ENCODE measurements at regions not wholly inside any gene's neighbourhood (a gene's known extent, or its start where the extent isn't known, plus 50 kb on each side); places are given as distances from the start of the nearest gene placed in this dataset.

- no peak overlapping the region for H3K4me2 ChIP-seq (ENCODE audit: low read depth, low read length)
- whole genome bisulfite sequencing (ENCODE audit: low lambda C conversion rate) = 0% methylated on average over 3 of the region's 3 CpGs
- no peaks in the 10 kb centered on the region for H3K4me1 ChIP-seq (ENCODE audit: insufficient read depth, low read length)
- 0 out of 2 replicates have a peak, but pooled peaks have one; percentile 32 for TF ChIP-seq CREB1 (IDR thresholded peaks at IDR 0.05)
- no peak for TF ChIP-seq CREB1 (CRISPR knock-in tag; IDR thresholded peaks at IDR 0.05)
- TF ChIP-seq FIP1L1 (IDR thresholded peaks at IDR 0.05; ENCODE audit: borderline replicate concordance, insufficient read depth, low read depth, low read length) = no peak
- H3K9me3 ChIP-seq (ENCODE audit: low read length) = no peaks in the 10 kb centered on the region
- no peak overlapping the region for H3K9ac ChIP-seq (ENCODE audit: insufficient read depth, low read depth, low read length)
- ATAC-seq (no peak), DNase-seq (ENCODE audit: low spot score) (no peak), FAIRE-seq (no peak)
- no peaks in the 10 kb centered on the region for H3K27me3 ChIP-seq (ENCODE audit: control insufficient read depth in 1 of 2, insufficient read depth in 2 of 2, low read length in 2 of 2)
- ChIA-PET POLR2A (no interaction called here), CTCF (ENCODE audit: low intra/inter-chr PET ratio, low total read pairs) (no interaction called here)
- no peaks in the 10 kb centered on the region for H3K79me2 ChIP-seq (ENCODE audit: insufficient read depth, low read length)
- H3K36me3 ChIP-seq (replicated peaks in 1 of 2; ENCODE audit: control insufficient read depth in 1 of 2, insufficient read depth in 2 of 2, low read length in 2 of 2) = no peaks in the 10 kb centered on the region
- no peak overlapping the region for H3K27ac ChIP-seq (ENCODE audit: extremely low read length, insufficient read depth, low read length)
- no peaks in the 10 kb centered on the region for H4K20me1 ChIP-seq (ENCODE audit: insufficient read depth, low read length)
- H2AFZ ChIP-seq (ENCODE audit: low read length) = no peak overlapping the region
- BruUV-seq (replicated peaks) = no TSS peak
- in situ Hi-C loops (cut with HindIII; ENCODE audit: extremely low pct_ligation_motif_present, low pct_unique_long_range_greater_than_20kb) (no loop called here), intact Hi-C loops (cut with micrococcal nuclease; ENCODE audit: unreplicated experiment) (no loop called here)
- H3K4me3 ChIP-seq (replicated peaks in 1 of 3; ENCODE audit: insufficient read depth in 1 of 3, low read depth in 2 of 3, low read length in 3 of 3) = no peak overlapping the region
Measured at GRCh38 chr13:70908795-70909194, 800.5 kb upstream of the KLHL1 start.

DNA sequence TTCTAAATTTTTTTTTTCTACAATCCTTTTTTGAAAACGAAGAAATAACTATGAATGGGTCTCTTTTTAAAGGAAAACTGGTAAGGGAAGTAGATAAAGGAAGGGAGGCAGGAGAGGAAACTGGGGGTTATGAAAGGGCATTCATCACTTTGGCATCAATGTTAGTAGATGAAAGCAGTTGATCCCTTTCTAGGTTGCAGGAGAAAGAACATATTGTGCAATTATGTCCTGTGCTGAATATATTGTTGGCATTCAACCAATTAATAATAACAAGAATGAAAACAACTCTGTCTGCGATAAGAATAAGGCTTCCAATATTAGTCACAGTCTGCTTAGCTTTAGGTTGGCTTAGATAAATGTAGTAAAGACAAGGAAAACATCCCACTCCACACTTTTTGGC is 796.8 kb upstream of the KLHL1 start:
- no peaks in the 10 kb centered on the region for H3K36me3 ChIP-seq (replicated peaks in 1 of 2; ENCODE audit: control insufficient read depth in 1 of 2, insufficient read depth in 2 of 2, low read length in 2 of 2)
- BruUV-seq (replicated peaks) = no TSS peak

More for the DNA sequence above, 796.8 kb upstream of the KLHL1 start:
- CTCF ChIA-PET (ENCODE audit: low intra/inter-chr PET ratio, low total read pairs) = no interaction called here
- DNase-seq (ENCODE audit: low spot score) = no peak
- no peaks in the 10 kb centered on the region for H3K79me2 ChIP-seq (ENCODE audit: insufficient read depth, low read length)
- no peak overlapping the region for H2AFZ ChIP-seq (ENCODE audit: low read length)
- no peak for TF ChIP-seq KLF13 (CRISPR knock-in tag; IDR thresholded peaks at IDR 0.05)
- TF ChIP-seq U2AF1 (optimal IDR thresholded peaks at IDR 0.05; ENCODE audit: low read depth, low read length) = no peak
- peak; percentile 41; the same call in 1 of the 2 replicates for TF ChIP-seq CEBPB (IDR thresholded peaks at IDR 0.05; ENCODE audit: borderline replicate concordance, low read depth, low read length)
- H3K9ac ChIP-seq (ENCODE audit: insufficient read depth, low read depth, low read length) = no peak overlapping the region
- no peaks in the 10 kb centered on the region for H3K9me3 ChIP-seq (ENCODE audit: low read length)
- H3K4me2 ChIP-seq (ENCODE audit: low read depth, low read length) = no peak overlapping the region
- no peak for FAIRE-seq
- no peak overlapping the region for H3K27ac ChIP-seq (ENCODE audit: extremely low read length, insufficient read depth, low read length)
- no peaks in the 10 kb centered on the region for H4K20me1 ChIP-seq (ENCODE audit: insufficient read depth, low read length)
- POLR2A ChIA-PET = no interaction called here
- ATAC-seq = no peak
- WGBS (ENCODE audit: low lambda C conversion rate) = 3% methylated on average over 2 of the region's 2 CpGs
- no peaks in the 10 kb centered on the region for H3K27me3 ChIP-seq (ENCODE audit: control insufficient read depth in 1 of 2, insufficient read depth in 2 of 2, low read length in 2 of 2)
- H3K4me3 ChIP-seq (replicated peaks in 1 of 3; ENCODE audit: insufficient read depth in 1 of 3, low read depth in 2 of 3, low read length in 3 of 3) = no peak overlapping the region
- no peaks in the 10 kb centered on the region for H3K4me1 ChIP-seq (ENCODE audit: insufficient read depth, low read length)
- intact Hi-C loops (cut with micrococcal nuclease; ENCODE audit: unreplicated experiment) = no loop called here
- in situ Hi-C loops (cut with HindIII; ENCODE audit: extremely low pct_ligation_motif_present, low pct_unique_long_range_greater_than_20kb) = no loop called here
